Brain microvascular endothelial cell (primary cell): ENCODE measurements at regions not wholly inside any gene's neighbourhood (a gene's known extent, or its start where the extent isn't known, plus 50 kb on each side); places are given as distances from the start of the nearest gene placed in this dataset.

Experiments used
- DNase-seq: peaks from one replicate; pipeline ENCODE4 v3.0.0-alpha.2; 2020
- H3K27ac ChIP-seq: fragments of 250-450 bp; sonication (Bioruptor Pico); 2 replicates; pipeline ENCODE4 v1.5.1; 2020; ENCODE audit warnings: mild to moderate bottlenecking, moderate library complexity
- H3K27me3 ChIP-seq: fragments of 250-450 bp; sonication (Bioruptor Pico); replicated peaks from 2 replicates; pipeline ENCODE4 v1.5.1; 2020; ENCODE audit warnings: mild to moderate bottlenecking
- H3K36me3 ChIP-seq: fragments of 250-450 bp; sonication (Bioruptor Pico); replicated peaks from 2 replicates; pipeline ENCODE4 v1.5.1; 2020; ENCODE audit warnings: mild to moderate bottlenecking
- H3K4me3 ChIP-seq: 2 replicates; pipeline ENCODE4 v1.5.1; 2011; ENCODE audit warnings: low read depth, mild to moderate bottlenecking, control low read depth, low read length, moderate library complexity
- in situ Hi-C: cut with HindIII; loops from 2 replicates; pipeline ENCODE4 v1.10.0; 2017; ENCODE audit warnings: low sequenced_read_pairs, low pct_ligation_motif_present
- TF ChIP-seq, protein P1 (sequence below): IDR thresholded peaks from 2 replicates; pipeline ENCODE4 v1.5.1; 2011; ENCODE audit warnings: low read depth, mild to moderate bottlenecking, moderate library complexity, low read length, control low read depth, inconsistent platforms; ENCODE audit errors: missing control alignments

GRCh38 chr10:59060852-59061251 is 115.6 kb upstream of the PHYHIPL start:
- in situ Hi-C loops = no loop called here
- H3K27me3 ChIP-seq = no peaks in the 10 kb centered on the region

DNA sequence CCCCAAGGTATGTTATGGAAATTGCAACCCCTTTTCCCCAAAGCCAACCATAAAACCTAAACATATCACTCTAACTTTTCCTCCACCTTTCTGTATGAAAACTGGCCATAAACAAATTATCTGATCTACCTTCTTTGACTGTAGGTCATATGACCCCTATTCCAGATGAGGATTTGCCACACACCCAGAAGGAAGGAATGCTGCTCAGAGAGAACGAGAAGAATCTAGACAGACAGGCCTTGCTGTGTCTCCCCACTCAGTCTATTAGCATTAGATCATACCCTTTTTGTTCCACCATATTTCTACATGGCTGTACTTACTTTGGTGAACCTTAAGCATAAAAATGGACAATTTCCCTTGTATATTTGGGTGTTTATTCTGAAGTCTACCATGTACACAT is 113.0 kb upstream of the PHYHIPL start:
- H3K4me3 ChIP-seq = no peak overlapping the region
- TF ChIP-seq, protein P1, sequence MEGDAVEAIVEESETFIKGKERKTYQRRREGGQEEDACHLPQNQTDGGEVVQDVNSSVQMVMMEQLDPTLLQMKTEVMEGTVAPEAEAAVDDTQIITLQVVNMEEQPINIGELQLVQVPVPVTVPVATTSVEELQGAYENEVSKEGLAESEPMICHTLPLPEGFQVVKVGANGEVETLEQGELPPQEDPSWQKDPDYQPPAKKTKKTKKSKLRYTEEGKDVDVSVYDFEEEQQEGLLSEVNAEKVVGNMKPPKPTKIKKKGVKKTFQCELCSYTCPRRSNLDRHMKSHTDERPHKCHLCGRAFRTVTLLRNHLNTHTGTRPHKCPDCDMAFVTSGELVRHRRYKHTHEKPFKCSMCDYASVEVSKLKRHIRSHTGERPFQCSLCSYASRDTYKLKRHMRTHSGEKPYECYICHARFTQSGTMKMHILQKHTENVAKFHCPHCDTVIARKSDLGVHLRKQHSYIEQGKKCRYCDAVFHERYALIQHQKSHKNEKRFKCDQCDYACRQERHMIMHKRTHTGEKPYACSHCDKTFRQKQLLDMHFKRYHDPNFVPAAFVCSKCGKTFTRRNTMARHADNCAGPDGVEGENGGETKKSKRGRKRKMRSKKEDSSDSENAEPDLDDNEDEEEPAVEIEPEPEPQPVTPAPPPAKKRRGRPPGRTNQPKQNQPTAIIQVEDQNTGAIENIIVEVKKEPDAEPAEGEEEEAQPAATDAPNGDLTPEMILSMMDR = no peak

More at GRCh38 chr10:59060852-59061251, 115.6 kb upstream of the PHYHIPL start:
- no peak overlapping the region for H3K4me3 ChIP-seq
- H3K27ac ChIP-seq = no peak overlapping the region
- TF ChIP-seq, protein P1 = no peak
- no peak for DNase-seq
- H3K36me3 ChIP-seq = no peaks in the 10 kb centered on the region

DNA sequence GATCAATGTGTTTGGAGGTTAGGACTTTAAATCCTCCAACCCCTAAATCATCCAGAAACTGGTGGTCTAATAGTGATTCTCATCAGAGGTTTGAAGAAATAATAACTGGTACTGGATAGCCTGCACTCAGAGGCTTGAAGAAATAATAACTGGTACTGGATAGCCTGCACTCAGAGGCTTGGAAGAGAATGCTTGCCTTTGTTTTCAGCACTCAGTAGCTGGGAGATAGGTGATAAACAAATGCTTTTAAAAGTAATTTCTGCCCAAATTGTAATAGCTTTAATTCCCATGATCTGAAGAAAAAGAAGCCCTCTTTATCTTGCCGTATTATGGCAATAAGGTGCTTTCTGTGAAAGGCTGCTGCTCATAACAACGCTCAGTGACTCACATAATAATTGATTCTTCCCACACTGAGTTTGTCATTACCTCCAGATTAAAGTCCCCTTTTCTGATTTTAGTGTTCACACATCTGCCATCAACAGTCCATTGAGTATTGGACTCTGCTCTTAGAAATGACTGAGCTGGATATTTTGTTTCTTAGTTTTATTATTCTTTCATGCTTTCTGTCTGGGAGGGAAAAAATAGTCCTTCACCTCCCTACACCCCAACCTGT is 112.3 kb upstream of the PHYHIPL start:
- Histone ChIP-seq H3K27ac (no peak overlapping the region), H3K27me3 (no peaks in the 10 kb centered on the region)
- TF ChIP-seq, protein P1 = no peak

More for the DNA sequence above, 113.0 kb upstream of the PHYHIPL start:
- Histone ChIP-seq H3K27me3 (no peaks in the 10 kb centered on the region), H3K27ac (no peak overlapping the region), H3K36me3 (no peaks in the 10 kb centered on the region)
- no peak for DNase-seq
- in situ Hi-C loops = no loop called here

DNA sequence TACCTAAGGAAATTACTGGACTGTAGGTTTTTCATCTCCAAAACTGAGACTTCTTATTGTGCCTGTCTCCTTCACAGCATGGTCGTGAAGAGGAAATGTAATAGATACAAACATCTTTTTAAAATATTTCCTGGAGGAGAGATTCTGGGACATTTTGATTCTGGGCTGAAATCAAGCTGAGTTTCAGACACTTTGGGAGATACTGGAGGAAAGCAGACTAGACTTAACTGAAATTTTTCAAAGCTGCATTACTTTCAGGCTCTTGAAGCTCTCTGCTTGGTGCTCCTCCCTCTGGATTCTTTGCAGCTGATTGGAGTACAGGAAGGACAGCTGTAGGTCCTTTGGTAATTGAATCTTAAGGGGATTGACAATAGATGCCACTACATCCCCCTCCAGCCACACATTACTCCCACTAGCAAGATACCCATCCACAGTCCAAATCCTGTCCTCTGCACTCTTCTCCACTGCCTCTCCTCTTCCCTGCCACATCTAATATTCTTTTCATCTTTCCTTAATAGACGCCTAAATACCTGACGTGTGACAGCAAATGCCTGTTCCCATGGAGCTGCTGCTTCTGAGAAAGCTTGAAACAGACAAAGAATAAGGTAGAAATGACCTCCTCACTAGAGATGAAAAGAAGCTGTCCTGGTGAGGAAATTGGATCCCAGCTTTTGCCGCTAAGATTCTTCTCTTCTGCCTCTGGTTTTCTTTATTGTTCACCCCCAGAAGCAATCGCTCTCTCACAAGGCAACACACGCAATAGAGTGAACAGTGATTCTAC is 111.5 kb upstream of the PHYHIPL start:
- Histone ChIP-seq H3K4me3 (no peak overlapping the region), H3K36me3 (no peaks in the 10 kb centered on the region), H3K27ac (no peak overlapping the region), H3K27me3 (no peaks in the 10 kb centered on the region)
- TF ChIP-seq, protein P1 = no peak
- DNase-seq = no peak
- in situ Hi-C loops = no loop called here

More for the DNA sequence above, 112.3 kb upstream of the PHYHIPL start:
- Histone ChIP-seq H3K36me3 (no peaks in the 10 kb centered on the region), H3K4me3 (no peak overlapping the region)
- in situ Hi-C loops = no loop called here
- DNase-seq = no peak

DNA sequence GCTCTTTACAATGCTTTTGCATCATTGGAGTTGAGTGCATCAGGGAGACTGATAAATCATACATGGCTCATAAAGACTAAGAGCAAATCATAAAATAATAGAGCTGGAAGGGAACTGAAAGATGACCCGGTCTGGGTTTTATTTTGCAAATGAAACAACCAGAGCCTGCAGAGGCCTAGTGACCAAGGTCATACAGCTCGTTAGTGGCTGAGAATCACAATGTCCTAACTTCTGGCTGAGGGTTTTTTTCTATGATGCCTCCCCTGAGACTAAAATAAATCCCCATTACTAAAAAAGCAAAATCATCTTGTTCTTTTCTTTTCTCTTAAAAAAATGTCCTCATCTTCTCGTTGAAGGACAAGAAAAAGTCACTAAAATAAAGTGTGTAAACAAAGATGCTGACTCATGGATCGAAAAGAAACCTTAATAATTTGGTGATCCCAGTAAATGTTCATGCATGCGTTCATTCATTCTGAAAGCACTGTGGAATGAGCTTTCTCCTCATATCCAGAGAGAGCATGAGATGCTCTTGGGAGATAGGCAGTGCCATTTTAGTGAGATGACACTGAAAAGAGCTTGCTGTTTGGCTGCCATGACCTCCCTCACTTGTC is 107.8 kb upstream of the PHYHIPL start:
- Histone ChIP-seq H3K36me3 (no peaks in the 10 kb centered on the region), H3K4me3 (no peak overlapping the region), H3K27me3 (no peaks in the 10 kb centered on the region), H3K27ac (no peak overlapping the region)
- in situ Hi-C loops = no loop called here
- DNase-seq = no peak
- TF ChIP-seq, protein P1 = no peak
